AG09309 (cell line): ENCODE measurements at regions not wholly inside any gene's neighbourhood (a gene's known extent, or its start where the extent isn't known, plus 50 kb on each side); places are given as distances from the start of the nearest gene placed in this dataset.

ENCODE experiments used
- DNase-seq: peaks from one replicate; pipeline ENCODE4 v3.0.0-alpha.2; 2010; ENCODE audit warnings: low read depth
- H3K4me3 ChIP-seq: 2 replicates; pipeline ENCODE4 v1.5.1; 2011; ENCODE audit warnings: mild to moderate bottlenecking, low read depth, low read length, moderate library complexity; ENCODE audit not compliant: control insufficient read depth
- CTCF ChIP-seq: IDR thresholded peaks from 2 replicates; pipeline ENCODE4 v1.5.1; 2011; ENCODE audit warnings: mild to moderate bottlenecking, low read depth, low read length, inconsistent platforms; ENCODE audit not compliant: insufficient read depth, control insufficient read depth; ENCODE audit errors: missing control alignments

GRCh38 chr7:28346256-28346655 lies 66.1 kb upstream of the CREB5 start:
- no peak overlapping the region for H3K4me3 ChIP-seq
- TF ChIP-seq CTCF: no peak
- DNase-seq: no peak

- DNase-seq: peak; percentile 14
- no peak overlapping the region for H3K4me3 ChIP-seq
- no peak for TF ChIP-seq CTCF
Measured at GRCh38 chr7:28346676-28347363, 65.5 kb upstream of the CREB5 start.

GRCh38 chr7:28347475-28348318 lies 64.6 kb upstream of the CREB5 start:
- TF ChIP-seq CTCF: no peak
- peak; percentile 34 for DNase-seq
- H3K4me3 ChIP-seq: no peak overlapping the region

- H3K4me3 ChIP-seq: no peak overlapping the region
- TF ChIP-seq CTCF: no peak
- DNase-seq: no peak
Measured at GRCh38 chr7:28348636-28349035, 63.7 kb upstream of the CREB5 start.

GRCh38 chr7:28349637-28350036 lies 62.7 kb upstream of the CREB5 start:
- TF ChIP-seq CTCF: no peak
- no peak for DNase-seq
- no peak overlapping the region for H3K4me3 ChIP-seq

- no peak overlapping the region for H3K4me3 ChIP-seq
- no peak for TF ChIP-seq CTCF
- no peak for DNase-seq
Measured at GRCh38 chr7:28350662-28351061, 61.7 kb upstream of the CREB5 start.

- no peak overlapping the region for H3K4me3 ChIP-seq
- no peak for TF ChIP-seq CTCF
- no peak for DNase-seq
Measured at GRCh38 chr7:28351450-28351849, 60.9 kb upstream of the CREB5 start.
